GM06990 (cell line): ENCODE measurements at regions not wholly inside any gene's neighbourhood (a gene's known extent, or its start where the extent isn't known, plus 50 kb on each side); places are given as distances from the start of the nearest gene placed in this dataset.
"Not testable (repeated sequence)": the region's sequence is repeated elsewhere in the genome, so short reads cannot be mapped to it uniquely, and the experiment has no call there.

Experiments used
- DNase-seq: peaks from one replicate; pipeline ENCODE4 v3.0.0-alpha.2; 2011; ENCODE audit not compliant: insufficient read length; ENCODE audit errors: extremely low read depth
- H3K27me3 ChIP-seq: replicated peaks from 2 replicates; pipeline ENCODE4 v1.6.0; 2011; ENCODE audit warnings: low read length; ENCODE audit not compliant: control insufficient read depth, insufficient read depth
- H3K36me3 ChIP-seq: 2 replicates; pipeline ENCODE4 v1.5.1; 2011; ENCODE audit warnings: low read length; ENCODE audit not compliant: control insufficient read depth, insufficient read depth
- H3K4me3 ChIP-seq: replicated peaks from 2 replicates; pipeline ENCODE4 v1.5.1; 2011; ENCODE audit warnings: low read depth, mild to moderate bottlenecking, control low read depth, low read length
- CTCF ChIP-seq: IDR thresholded peaks from 2 replicates; pipeline ENCODE4 v1.5.1; 2011; ENCODE audit warnings: low read length, control low read depth, mild to moderate bottlenecking, inconsistent platforms; ENCODE audit not compliant: insufficient read depth, poor library complexity, severe bottlenecking

GRCh38 chr4:124459196-124459940, 253.2 kb downstream of the ANKRD50 start:
- Histone ChIP-seq H3K4me3 (no peak overlapping the region), H3K27me3 (no peaks in the 10 kb centered on the region), H3K36me3 (no peaks in the 10 kb centered on the region)
- no peak for DNase-seq
- no peak for TF ChIP-seq CTCF

GRCh38 chr4:124459941-124460310, 252.6 kb downstream of the ANKRD50 start:
- H3K27me3 ChIP-seq: no peaks in the 10 kb centered on the region
- no peak for DNase-seq
- no peaks in the 10 kb centered on the region for H3K36me3 ChIP-seq
- H3K4me3 ChIP-seq: no peak overlapping the region
- TF ChIP-seq CTCF: no peak

GRCh38 chr4:124461592-124461991, 250.9 kb downstream of the ANKRD50 start:
- not testable (repeated sequence) for H3K36me3 ChIP-seq, DNase-seq, H3K4me3 ChIP-seq, H3K27me3 ChIP-seq

GRCh38 chr4:124462954-124463828, 249.3 kb downstream of the ANKRD50 start:
- H3K27me3 ChIP-seq: no peaks in the 10 kb centered on the region
- no peaks in the 10 kb centered on the region for H3K36me3 ChIP-seq
- no peak overlapping the region for H3K4me3 ChIP-seq
- DNase-seq: no peak
- TF ChIP-seq CTCF: no peak

GRCh38 chr4:124464836-124465235, 247.7 kb downstream of the ANKRD50 start:
- Histone ChIP-seq H3K4me3 (no peak overlapping the region), H3K36me3 (no peaks in the 10 kb centered on the region), H3K27me3 (no peaks in the 10 kb centered on the region)
- no peak for TF ChIP-seq CTCF
- no peak for DNase-seq

GRCh38 chr4:124468360-124468759, 244.2 kb downstream of the ANKRD50 start:
- no peaks in the 10 kb centered on the region for H3K27me3 ChIP-seq
- DNase-seq: no peak
- no peaks in the 10 kb centered on the region for H3K36me3 ChIP-seq
- no peak overlapping the region for H3K4me3 ChIP-seq
- TF ChIP-seq CTCF: no peak
